Tongue (tissue), 1 donor: ENCODE measurements at regions not wholly inside any gene's neighbourhood (a gene's known extent, or its start where the extent isn't known, plus 50 kb on each side); places are given as distances from the start of the nearest gene placed in this dataset.
A peak's percentile ranks its signal among the peaks of the same experiment; 100 is the strongest.
"Not testable (repeated sequence)": the region's sequence is repeated elsewhere in the genome, so short reads cannot be mapped to it uniquely, and the experiment has no call there.

Experiments used
- DNase-seq: peaks from one replicate; pipeline ENCODE4 v3.0.0-alpha.2; 2015

GRCh38 chr10:59037506-59037905 is 138.9 kb upstream of the PHYHIPL start:
- DNase-seq = no peak

GRCh38 chr10:59043358-59043757 is 133.1 kb upstream of the PHYHIPL start:
- not testable (repeated sequence) for DNase-seq

- no peak for DNase-seq
These were observed 129.3 kb upstream of the PHYHIPL start for GRCh38 chr10:59047180-59047579.

- no peak for DNase-seq
These were observed 128.4 kb upstream of the PHYHIPL start for GRCh38 chr10:59047957-59048618.

GRCh38 chr10:59053502-59053901 is 122.9 kb upstream of the PHYHIPL start:
- not testable (repeated sequence) for DNase-seq

GRCh38 chr10:59055045-59055444 is 121.4 kb upstream of the PHYHIPL start:
- peak; percentile 26 for DNase-seq

- DNase-seq = no peak
These were observed 119.1 kb upstream of the PHYHIPL start for GRCh38 chr10:59057345-59057744.

- DNase-seq = no peak
These were observed 115.6 kb upstream of the PHYHIPL start for GRCh38 chr10:59060852-59061251.

GRCh38 chr10:59063491-59063890 is 113.0 kb upstream of the PHYHIPL start:
- no peak for DNase-seq

GRCh38 chr10:59064080-59064692 is 112.3 kb upstream of the PHYHIPL start:
- DNase-seq = no peak

- no peak for DNase-seq
These were observed 111.5 kb upstream of the PHYHIPL start for GRCh38 chr10:59064759-59065539.

GRCh38 chr10:59068581-59069191 is 107.8 kb upstream of the PHYHIPL start:
- DNase-seq = no peak

GRCh38 chr10:59072038-59072437 is 104.4 kb upstream of the PHYHIPL start:
- no peak for DNase-seq

GRCh38 chr10:59073456-59074053 is 102.9 kb upstream of the PHYHIPL start:
- DNase-seq = no peak

GRCh38 chr10:59075576-59075975 is 100.9 kb upstream of the PHYHIPL start:
- DNase-seq = no peak

GRCh38 chr10:59077855-59078254 is 98.6 kb upstream of the PHYHIPL start:
- no peak for DNase-seq

GRCh38 chr10:59078978-59079377 is 97.5 kb upstream of the PHYHIPL start:
- no peak for DNase-seq

- peak; percentile 53 for DNase-seq
These were observed 96.8 kb upstream of the PHYHIPL start for GRCh38 chr10:59079386-59080226.

GRCh38 chr10:59082249-59082648 is 94.2 kb upstream of the PHYHIPL start:
- DNase-seq = no peak

- DNase-seq = no peak
These were observed 91.4 kb upstream of the PHYHIPL start for GRCh38 chr10:59085054-59085453.

- peak; percentile 45 for DNase-seq
These were observed 90.5 kb upstream of the PHYHIPL start for GRCh38 chr10:59085711-59086502.
